Type B pancreatic cell (in vitro differentiated cells): ENCODE measurements at regions not wholly inside any gene's neighbourhood (a gene's known extent, or its start where the extent isn't known, plus 50 kb on each side); places are given as distances from the start of the nearest gene placed in this dataset.

Source experiments
- DNase-seq: peaks from one replicate; pipeline ENCODE4 v3.0.0; 2021; ENCODE audit warnings: mixed read lengths; ENCODE audit not compliant: unreplicated experiment; ENCODE audit errors: extremely low spot score
- H3K27ac Mint-ChIP-seq: 2 replicates; pipeline ENCODE4 v1.8.0; 2021; ENCODE audit warnings: mild to moderate bottlenecking, mixed read lengths
- H3K27me3 Mint-ChIP-seq: 2 replicates; pipeline ENCODE4 v1.8.0; 2021; ENCODE audit warnings: mixed read lengths
- H3K36me3 Mint-ChIP-seq: 2 replicates; pipeline ENCODE4 v1.8.0; 2021; ENCODE audit warnings: mixed read lengths
- H3K4me1 Mint-ChIP-seq: one replicate; pipeline ENCODE4 v1.8.0; 2021; ENCODE audit warnings: mixed read lengths; ENCODE audit not compliant: unreplicated experiment
- H3K4me3 Mint-ChIP-seq: 2 replicates; pipeline ENCODE4 v1.8.0; 2021; ENCODE audit warnings: mild to moderate bottlenecking, mixed read lengths
- H3K9me3 Mint-ChIP-seq: 2 replicates; pipeline ENCODE4 v1.8.0; 2021; ENCODE audit warnings: mixed read lengths
- CTCF ChIP-seq: fragments of 200-600 bp; sonication (generic); conservative IDR thresholded peaks from 2 replicates; pipeline ENCODE4 v1.5.0; 2021; ENCODE audit warnings: antibody characterized with exemption, mild to moderate bottlenecking

GRCh38 chr2:47686018-47686417 is 96.9 kb upstream of the MSH6 start:
- Mint-ChIP-seq H3K4me3 (no peak overlapping the region), H3K27me3 (no peaks in the 10 kb centered on the region), H3K27ac (no peak overlapping the region), H3K4me1 (peaks cover 5% of the 10 kb centered on the region), H3K9me3 (no peaks in the 10 kb centered on the region), H3K36me3 (no peaks in the 10 kb centered on the region)
- no peak for TF ChIP-seq CTCF
- DNase-seq: no peak

- Mint-ChIP-seq H3K4me1 (no peaks in the 10 kb centered on the region), H3K36me3 (no peaks in the 10 kb centered on the region), H3K4me3 (no peak overlapping the region), H3K9me3 (no peaks in the 10 kb centered on the region), H3K27me3 (no peaks in the 10 kb centered on the region), H3K27ac (no peak overlapping the region)
- DNase-seq: no peak
- TF ChIP-seq CTCF: no peak
These were observed 100.7 kb upstream of the MSH6 start for GRCh38 chr2:47682216-47682749.

GRCh38 chr2:47676261-47676926 is 105.6 kb upstream of the KCNK12 start:
- H3K36me3 Mint-ChIP-seq: no peaks in the 10 kb centered on the region

GRCh38 chr2:47675196-47675825 is 104.5 kb upstream of the KCNK12 start:
- Mint-ChIP-seq H3K36me3 (no peaks in the 10 kb centered on the region), H3K27me3 (no peaks in the 10 kb centered on the region), H3K27ac (no peak overlapping the region), H3K9me3 (no peaks in the 10 kb centered on the region), H3K4me3 (no peak overlapping the region), H3K4me1 (no peaks in the 10 kb centered on the region)
- TF ChIP-seq CTCF: no peak
- no peak for DNase-seq

More at GRCh38 chr2:47676261-47676926, 105.6 kb upstream of the KCNK12 start:
- Mint-ChIP-seq H3K27me3 (no peaks in the 10 kb centered on the region), H3K9me3 (no peaks in the 10 kb centered on the region), H3K4me3 (no peak overlapping the region), H3K27ac (no peak overlapping the region), H3K4me1 (no peaks in the 10 kb centered on the region)
- no peak for TF ChIP-seq CTCF
- no peak for DNase-seq

GRCh38 chr2:47666332-47666731 is 95.5 kb upstream of the KCNK12 start:
- H3K27ac Mint-ChIP-seq: no peak overlapping the region
- H3K4me3 Mint-ChIP-seq: no peak overlapping the region
- peaks cover 8% of the 10 kb centered on the region for H3K4me1 Mint-ChIP-seq
- no peak for DNase-seq
- no peaks in the 10 kb centered on the region for H3K9me3 Mint-ChIP-seq
- no peak for TF ChIP-seq CTCF
- H3K36me3 Mint-ChIP-seq: no peaks in the 10 kb centered on the region
- H3K27me3 Mint-ChIP-seq: no peaks in the 10 kb centered on the region
